ENCODE measurements at regions not wholly inside any gene's neighbourhood (a gene's known extent, or its start where the extent isn't known, plus 50 kb on each side); places are given as distances from the start of the nearest gene placed in this dataset.
"Not testable (repeated sequence)": the region's sequence is repeated elsewhere in the genome, so short reads cannot be mapped to it uniquely, and the experiment has no call there.

DNA sequence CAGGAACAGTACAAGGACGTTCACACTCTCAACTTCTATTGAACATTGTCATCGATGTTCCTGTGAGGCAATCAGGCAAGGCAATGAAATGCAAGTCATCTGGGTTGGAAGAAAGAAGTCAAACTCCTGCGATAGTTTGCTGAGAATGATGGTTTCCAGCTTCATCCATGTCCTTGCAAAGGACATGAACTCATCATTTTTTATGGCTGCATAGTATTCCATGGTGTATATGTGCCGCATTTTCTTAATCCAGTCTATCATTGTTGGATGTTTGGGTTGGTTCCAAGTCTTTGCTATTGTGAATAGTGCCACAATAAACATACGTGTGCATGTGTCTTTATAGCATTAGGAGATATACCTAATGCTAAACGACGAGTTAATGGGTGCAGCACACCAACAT lies 180.0 kb downstream of the RTP5 start:
- not testable (repeated sequence) for TF ChIP-seq CTCF, POLR2A (IDR thresholded peaks at IDR 0.05)

Data from lower leg skin (tissue), 3 donors.